DOHH2 (cell line): ENCODE measurements at regions not wholly inside any gene's neighbourhood (a gene's known extent, or its start where the extent isn't known, plus 50 kb on each side); places are given as distances from the start of the nearest gene placed in this dataset.

Experiments used
- EZH2phosphoT487 ChIP-seq: fragments of 200-600 bp; sonication (generic); IDR thresholded peaks from 2 replicates; pipeline ENCODE4 v1.6.1; 2017; ENCODE audit warnings: borderline replicate concordance, mild to moderate bottlenecking, antibody characterized with exemption, low read length, moderate library complexity, mixed read lengths
- TF ChIP-seq, protein P1 (sequence below): fragments of 200-600 bp; sonication (generic); IDR thresholded peaks from one replicate; pipeline ENCODE4 v1.5.1; 2014; ENCODE audit warnings: antibody characterized with exemption, mild to moderate bottlenecking, low read depth, low read length; ENCODE audit not compliant: poor library complexity, severe bottlenecking

- TF ChIP-seq, protein P1, sequence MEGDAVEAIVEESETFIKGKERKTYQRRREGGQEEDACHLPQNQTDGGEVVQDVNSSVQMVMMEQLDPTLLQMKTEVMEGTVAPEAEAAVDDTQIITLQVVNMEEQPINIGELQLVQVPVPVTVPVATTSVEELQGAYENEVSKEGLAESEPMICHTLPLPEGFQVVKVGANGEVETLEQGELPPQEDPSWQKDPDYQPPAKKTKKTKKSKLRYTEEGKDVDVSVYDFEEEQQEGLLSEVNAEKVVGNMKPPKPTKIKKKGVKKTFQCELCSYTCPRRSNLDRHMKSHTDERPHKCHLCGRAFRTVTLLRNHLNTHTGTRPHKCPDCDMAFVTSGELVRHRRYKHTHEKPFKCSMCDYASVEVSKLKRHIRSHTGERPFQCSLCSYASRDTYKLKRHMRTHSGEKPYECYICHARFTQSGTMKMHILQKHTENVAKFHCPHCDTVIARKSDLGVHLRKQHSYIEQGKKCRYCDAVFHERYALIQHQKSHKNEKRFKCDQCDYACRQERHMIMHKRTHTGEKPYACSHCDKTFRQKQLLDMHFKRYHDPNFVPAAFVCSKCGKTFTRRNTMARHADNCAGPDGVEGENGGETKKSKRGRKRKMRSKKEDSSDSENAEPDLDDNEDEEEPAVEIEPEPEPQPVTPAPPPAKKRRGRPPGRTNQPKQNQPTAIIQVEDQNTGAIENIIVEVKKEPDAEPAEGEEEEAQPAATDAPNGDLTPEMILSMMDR, result no peak
- no peak for TF ChIP-seq EZH2phosphoT487
These were observed 219.7 kb upstream of the ZMIZ1 start for GRCh38 chr10:78849115-78849514.
